ENCODE measurements at regions not wholly inside any gene's neighbourhood (a gene's known extent, or its start where the extent isn't known, plus 50 kb on each side); places are given as distances from the start of the nearest gene placed in this dataset.

DNA sequence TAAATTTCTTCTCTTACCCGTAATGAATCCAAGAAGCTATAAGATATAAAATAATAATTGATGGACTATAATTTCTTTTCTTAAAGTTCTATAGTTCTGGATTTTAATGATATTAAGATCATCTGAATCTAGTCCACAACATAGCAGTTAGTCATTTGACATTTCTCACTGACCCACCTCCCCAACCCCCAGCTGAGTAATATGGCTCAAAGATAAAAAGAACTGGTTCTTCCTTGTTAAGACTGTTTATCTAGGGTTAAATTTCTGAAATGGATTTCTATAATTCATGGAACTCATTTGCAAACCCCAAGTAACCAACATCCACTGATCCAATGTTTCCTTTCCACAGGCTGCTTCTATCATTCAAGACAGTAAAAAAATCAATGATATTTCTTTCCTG, 133.9 kb upstream of the SOX9 start:
- TF ChIP-seq POLR2A (IDR thresholded peaks at IDR 0.05; ENCODE audit: low read depth, low read length) (no peak), POLR2AphosphoS5 (IDR thresholded peaks at IDR 0.05; ENCODE audit: low read depth, low read length) (no peak)
